Kidney epithelial cell (primary cell): ENCODE measurements at regions not wholly inside any gene's neighbourhood (a gene's known extent, or its start where the extent isn't known, plus 50 kb on each side); places are given as distances from the start of the nearest gene placed in this dataset.

Source experiments
- DNase-seq: peaks from one replicate; pipeline ENCODE4 v3.0.0-alpha.2; 2010; ENCODE audit warnings: low read depth
- H3K27me3 ChIP-seq: 2 replicates; pipeline ENCODE4 v1.6.0; 2011; ENCODE audit warnings: low read length; ENCODE audit not compliant: control insufficient read depth, insufficient read depth
- H3K36me3 ChIP-seq: 2 replicates; pipeline ENCODE4 v1.5.1; 2011; ENCODE audit warnings: low read length; ENCODE audit not compliant: control insufficient read depth, insufficient read depth
- H3K4me3 ChIP-seq: 2 replicates; pipeline ENCODE4 v1.5.1; 2011; ENCODE audit warnings: low read depth, mild to moderate bottlenecking, control low read depth, low read length
- TF ChIP-seq, protein P1 (sequence below): IDR thresholded peaks from 2 replicates; pipeline ENCODE4 v1.5.1; 2011; ENCODE audit warnings: mild to moderate bottlenecking, moderate library complexity, low read length, control low read depth, inconsistent platforms; ENCODE audit not compliant: insufficient read depth, poor library complexity, severe bottlenecking

DNA sequence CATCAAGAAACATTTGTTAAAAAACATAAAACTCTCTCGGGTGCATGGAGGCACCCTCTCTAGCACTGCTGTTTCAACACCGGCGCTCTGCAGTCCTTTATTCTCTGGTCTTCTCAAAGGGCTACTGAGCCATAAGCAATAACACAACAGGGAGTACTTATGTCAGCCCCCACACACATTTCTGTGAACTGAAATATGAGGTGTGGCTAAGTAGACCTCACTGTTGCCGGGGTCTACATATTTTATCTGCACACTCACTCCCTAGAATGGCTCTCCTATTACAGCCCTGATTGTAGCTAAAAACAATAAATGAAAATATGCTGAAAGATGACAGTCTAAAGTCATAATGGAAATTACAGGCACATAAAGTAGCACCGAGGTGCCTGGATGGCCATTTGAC lies 235.1 kb downstream of the GRB14 start:
- Histone ChIP-seq H3K36me3 (no peaks in the 10 kb centered on the region), H3K4me3 (no peak overlapping the region), H3K27me3 (no peaks in the 10 kb centered on the region)
- TF ChIP-seq, protein P1, sequence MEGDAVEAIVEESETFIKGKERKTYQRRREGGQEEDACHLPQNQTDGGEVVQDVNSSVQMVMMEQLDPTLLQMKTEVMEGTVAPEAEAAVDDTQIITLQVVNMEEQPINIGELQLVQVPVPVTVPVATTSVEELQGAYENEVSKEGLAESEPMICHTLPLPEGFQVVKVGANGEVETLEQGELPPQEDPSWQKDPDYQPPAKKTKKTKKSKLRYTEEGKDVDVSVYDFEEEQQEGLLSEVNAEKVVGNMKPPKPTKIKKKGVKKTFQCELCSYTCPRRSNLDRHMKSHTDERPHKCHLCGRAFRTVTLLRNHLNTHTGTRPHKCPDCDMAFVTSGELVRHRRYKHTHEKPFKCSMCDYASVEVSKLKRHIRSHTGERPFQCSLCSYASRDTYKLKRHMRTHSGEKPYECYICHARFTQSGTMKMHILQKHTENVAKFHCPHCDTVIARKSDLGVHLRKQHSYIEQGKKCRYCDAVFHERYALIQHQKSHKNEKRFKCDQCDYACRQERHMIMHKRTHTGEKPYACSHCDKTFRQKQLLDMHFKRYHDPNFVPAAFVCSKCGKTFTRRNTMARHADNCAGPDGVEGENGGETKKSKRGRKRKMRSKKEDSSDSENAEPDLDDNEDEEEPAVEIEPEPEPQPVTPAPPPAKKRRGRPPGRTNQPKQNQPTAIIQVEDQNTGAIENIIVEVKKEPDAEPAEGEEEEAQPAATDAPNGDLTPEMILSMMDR = no peak
- DNase-seq = no peak

DNA sequence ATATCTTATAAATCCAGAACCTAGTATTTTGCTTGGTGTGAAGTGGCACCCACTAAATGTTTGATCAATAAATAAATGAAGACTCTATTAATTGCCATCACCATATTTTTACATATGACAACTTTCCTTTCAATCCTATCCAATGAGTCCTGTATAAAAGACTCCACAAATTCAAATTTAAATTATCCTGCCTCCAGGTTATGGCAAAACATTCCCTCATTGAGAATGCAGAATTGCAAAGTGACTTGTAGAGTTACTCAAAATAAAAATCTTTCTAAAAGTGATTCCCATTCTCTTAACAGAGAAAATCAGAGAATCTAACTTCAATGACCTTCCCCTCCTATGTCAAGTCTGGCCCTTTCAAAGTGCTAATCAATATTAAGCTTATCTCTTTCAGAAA lies 236.8 kb downstream of the GRB14 start:
- no peaks in the 10 kb centered on the region for H3K36me3 ChIP-seq
- no peaks in the 10 kb centered on the region for H3K27me3 ChIP-seq
- TF ChIP-seq, protein P1 = no peak
- no peak for DNase-seq
- H3K4me3 ChIP-seq = no peak overlapping the region

DNA sequence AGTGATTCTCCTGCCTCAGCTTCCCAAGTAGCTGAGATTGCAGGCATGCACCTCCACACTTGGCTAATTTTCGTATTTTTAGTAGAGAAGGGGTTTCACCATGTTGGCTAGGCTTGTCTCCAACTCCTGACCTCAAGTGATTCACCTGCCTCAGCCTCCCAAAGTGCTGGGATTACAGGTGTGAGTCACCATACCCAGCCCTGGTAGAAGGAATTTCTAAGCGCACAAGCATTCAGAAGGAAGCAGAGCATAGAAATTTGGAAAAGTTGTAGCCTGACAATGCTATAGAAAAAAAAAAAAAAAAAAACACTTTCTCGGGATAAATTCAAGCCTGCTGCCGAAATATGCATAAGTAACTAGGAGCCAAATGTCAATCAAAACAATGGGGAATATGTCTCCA lies 249.4 kb downstream of the GRB14 start:
- Histone ChIP-seq H3K4me3 (no peak overlapping the region), H3K36me3 (no peaks in the 10 kb centered on the region), H3K27me3 (no peaks in the 10 kb centered on the region)
- no peak for DNase-seq
- TF ChIP-seq, protein P1 = no peak

DNA sequence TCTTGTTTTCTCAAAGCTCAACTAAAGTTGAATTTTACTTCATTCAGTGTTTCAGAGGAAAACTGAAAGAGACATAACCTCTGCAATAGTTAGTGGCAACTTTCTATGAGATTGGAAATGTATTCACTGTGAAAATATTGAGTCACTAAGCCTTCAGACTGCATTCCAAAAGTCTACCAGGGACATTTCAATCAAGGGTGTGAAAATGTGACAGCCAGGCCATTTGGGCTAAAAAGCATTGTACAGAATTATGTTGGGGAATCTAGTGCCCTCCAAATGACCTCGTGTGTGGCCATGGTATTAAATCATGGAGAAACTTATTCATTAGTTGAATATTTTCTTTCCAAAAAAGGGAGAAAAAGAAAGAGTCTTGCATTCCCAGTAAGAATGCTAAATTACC lies 251.9 kb downstream of the GRB14 start:
- H3K4me3 ChIP-seq = no peak overlapping the region
- no peak for DNase-seq
- H3K27me3 ChIP-seq = no peaks in the 10 kb centered on the region
- no peaks in the 10 kb centered on the region for H3K36me3 ChIP-seq
- TF ChIP-seq, protein P1 = no peak

DNA sequence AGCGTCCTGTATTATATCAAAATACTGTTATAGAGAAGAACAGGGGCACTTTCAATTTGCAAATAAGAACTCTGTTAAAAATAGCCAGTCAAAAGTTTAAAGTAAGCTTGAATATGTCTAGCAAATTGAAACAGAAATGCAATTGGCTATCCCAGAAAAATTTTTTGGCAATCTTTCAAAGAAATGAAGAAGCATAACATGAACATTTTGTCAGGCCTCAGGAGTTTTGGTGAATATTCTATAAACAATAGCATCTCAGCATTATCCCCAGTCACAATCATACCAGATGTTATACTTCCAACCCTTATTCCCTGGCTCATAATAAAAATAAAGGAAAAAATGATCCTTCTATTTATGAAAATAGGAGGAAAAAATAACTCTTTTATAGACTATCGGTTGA lies 252.4 kb downstream of the GRB14 start:
- TF ChIP-seq, protein P1 = no peak
- Histone ChIP-seq H3K4me3 (no peak overlapping the region), H3K27me3 (no peaks in the 10 kb centered on the region), H3K36me3 (no peaks in the 10 kb centered on the region)
- no peak for DNase-seq

DNA sequence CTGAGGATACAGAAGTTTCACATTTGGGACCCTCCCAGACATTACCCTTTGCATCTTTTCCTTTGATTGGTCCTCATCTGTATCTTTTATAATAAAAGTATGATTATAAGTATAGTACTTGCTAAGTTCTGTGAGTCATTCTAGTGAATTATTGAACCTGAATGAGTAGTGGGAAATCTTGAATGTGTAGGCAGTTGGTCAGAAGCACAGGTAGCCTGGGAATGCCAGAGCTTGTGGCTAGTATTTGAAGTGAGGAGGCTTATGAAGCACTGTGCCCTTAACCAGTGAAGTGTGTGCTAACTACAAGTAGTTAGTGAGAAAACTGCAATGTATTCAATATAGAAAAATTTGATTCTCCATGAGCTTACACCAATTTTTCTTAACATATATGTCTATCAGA lies 257.6 kb downstream of the GRB14 start:
- no peak for DNase-seq
- TF ChIP-seq, protein P1 = no peak
- H3K4me3 ChIP-seq = no peak overlapping the region
- H3K27me3 ChIP-seq = no peaks in the 10 kb centered on the region
- no peaks in the 10 kb centered on the region for H3K36me3 ChIP-seq
